A549 (cell line): ENCODE measurements at regions not wholly inside any gene's neighbourhood (a gene's known extent, or its start where the extent isn't known, plus 50 kb on each side); places are given as distances from the start of the nearest gene placed in this dataset.
A peak's percentile ranks its signal among the peaks of the same experiment; 100 is the strongest.

Source experiments
- ATAC-seq, 2 experiments: fragments of 200-7000 bp in 1 of 2; fragments of >200 bp in 1 of 2; cut with Nextera tagmentation in 1 of 2; cut with Tn5 transposase in 1 of 2; 3 replicates each; pipeline versions ENCODE4 v1.8.0 to v1.9.1; 2018 to 2020; ENCODE audit warnings: mild to moderate bottlenecking in 1 of 2, moderate library complexity in 1 of 2
- CTCF ChIA-PET: fragments of 300-600 bp; sonication (Branson Sonifier 250); formaldehyde crosslinking; extraction: SDS; loops from one replicate; lab custom pipeline; 2021; ENCODE audit warnings: antibody characterized with exemption, inconsistent platforms; lab: Yijun Ruan, JAX
- POLR2A ChIA-PET: fragments of 350-600 bp; formaldehyde crosslinking; extraction: SDS; loops from one replicate; lab custom pipeline; 2021; ENCODE audit warnings: antibody characterized with exemption, inconsistent platforms; lab: Yijun Ruan, JAX
- DNase-seq, 2 experiments: peaks; one replicate each; pipeline versions ENCODE4 v3.0.0 to v3.0.0-alpha.2; 2011 to 2016; ENCODE audit warnings: low read depth in 1 of 2, low spot score in 1 of 2
- FAIRE-seq: peaks from 2 replicates; lab custom pipeline; 2011; peaks lifted over from hg19 to GRCh38; lab: Jason Lieb, UNC
- H3K27ac ChIP-seq, 2 experiments: fragments of >200 bp; sonication (Bioruptor Twin); formaldehyde crosslinking; 3 replicates each; pipeline ENCODE4 v1.5.1; 2016 to 2017
- H3K4me1 ChIP-seq: fragments of >200 bp; sonication (Bioruptor Twin); formaldehyde crosslinking; 3 replicates; pipeline ENCODE4 v1.6.1; 2016
- H3K4me2 ChIP-seq: fragments of >200 bp; sonication (Bioruptor Twin); formaldehyde crosslinking; 3 replicates; pipeline ENCODE4 v1.6.1; 2016
- H3K4me3 ChIP-seq: fragments of >200 bp; sonication (Bioruptor Twin); formaldehyde crosslinking; 3 replicates; pipeline ENCODE4 v1.5.1; 2016
- H3K9me3 ChIP-seq: fragments of >200 bp; sonication (Bioruptor Twin); formaldehyde crosslinking; 3 replicates; pipeline ENCODE4 v1.6.1; 2016
- CBX2 ChIP-seq: fragments of 200-600 bp; sonication (generic); IDR thresholded peaks from 2 replicates; pipeline ENCODE4 v1.6.1; 2016; ENCODE audit warnings: low read depth, mild to moderate bottlenecking, borderline replicate concordance
- CEBPB ChIP-seq, 2 experiments: fragments of >200 bp in 1 of 2; sonication (Bioruptor Twin) in 1 of 2; formaldehyde crosslinking in 1 of 2; IDR thresholded peaks; 2 replicates each; pipeline ENCODE4 v1.6.1; 2012 to 2016
- EHF ChIP-seq: fragments of 250-450 bp; sonication (Bioruptor Pico); IDR thresholded peaks from 2 replicates; pipeline ENCODE4 v1.5.0; 2020; ENCODE audit warnings: mild to moderate bottlenecking
- EP300 ChIP-seq, 2 experiments: fragments of >200 bp; sonication (Bioruptor Twin); formaldehyde crosslinking; IDR thresholded peaks; 2 replicates in 1 of 2; 3 replicates in 1 of 2; pipeline ENCODE4 v1.6.1; 2016 to 2017
- ESRRA ChIP-seq: fragments of 150-350 bp; IDR thresholded peaks from 2 replicates; pipeline ENCODE4 v1.6.1; 2014; ENCODE audit warnings: mild to moderate bottlenecking, low read length, borderline replicate concordance
- FOSL2 ChIP-seq, 2 experiments: fragments of 450-650 bp in 1 of 2; fragments of >200 bp in 1 of 2; sonication (Bioruptor Twin) in 1 of 2; formaldehyde crosslinking; IDR thresholded peaks; 2 replicates each; pipeline versions ENCODE4 v1.5.0 to v1.6.1; 2016 to 2020; ENCODE audit warnings: mild to moderate bottlenecking in 1 of 2, moderate library complexity in 1 of 2
- FOXS1 ChIP-seq: fragments of 250-450 bp; sonication (Bioruptor Pico); IDR thresholded peaks from 2 replicates; pipeline ENCODE4 v1.5.0; 2020; ENCODE audit warnings: mild to moderate bottlenecking, moderate library complexity
- HEYL ChIP-seq: fragments of 250-450 bp; sonication (Bioruptor Pico); IDR thresholded peaks from 2 replicates; pipeline ENCODE4 v1.8.0; 2021; ENCODE audit warnings: mild to moderate bottlenecking, moderate library complexity
- KDM1A ChIP-seq: fragments of 200-600 bp; sonication (generic); IDR thresholded peaks from 2 replicates; pipeline ENCODE4 v1.6.1; 2016; ENCODE audit warnings: low read depth, mild to moderate bottlenecking
- KDM5A ChIP-seq: fragments of 200-600 bp; sonication (generic); IDR thresholded peaks from 2 replicates; pipeline ENCODE4 v1.6.1; 2016; ENCODE audit warnings: antibody characterized with exemption, mild to moderate bottlenecking
- PHF8 ChIP-seq: fragments of 200-600 bp; sonication (generic); IDR thresholded peaks from 2 replicates; pipeline ENCODE4 v1.6.1; 2016; ENCODE audit warnings: low read depth, mild to moderate bottlenecking, antibody characterized with exemption, moderate library complexity, borderline replicate concordance
- POLR2AphosphoS2 ChIP-seq: conservative IDR thresholded peaks from 2 replicates; pipeline ENCODE4 v1.6.1; 2012; ENCODE audit warnings: low read length, improper control_type of control experiment, inconsistent platforms
- RAD21 ChIP-seq, 2 experiments: fragments of >200 bp in 1 of 2; sonication (Bioruptor Twin) in 1 of 2; formaldehyde crosslinking in 1 of 2; IDR thresholded peaks in 1 of 2; conservative IDR thresholded peaks in 1 of 2; 2 replicates in 1 of 2; 3 replicates in 1 of 2; pipeline ENCODE4 v1.6.1; 2012 to 2018; ENCODE audit warnings: inconsistent platforms in 1 of 2
- RCOR1 ChIP-seq: fragments of 150-350 bp; IDR thresholded peaks from 2 replicates; pipeline ENCODE4 v1.6.1; 2014; ENCODE audit warnings: antibody characterized with exemption, low read length, low read depth
- RFX5 ChIP-seq: fragments of 450-650 bp; IDR thresholded peaks from 2 replicates; pipeline ENCODE4 v1.7.1; 2014; ENCODE audit warnings: antibody characterized with exemption, mild to moderate bottlenecking, moderate library complexity
- SMC3 ChIP-seq: fragments of >200 bp; sonication (Bioruptor Twin); formaldehyde crosslinking; IDR thresholded peaks from 3 replicates; pipeline ENCODE4 v1.6.1; 2018; ENCODE audit warnings: inconsistent platforms
- SREBF2 ChIP-seq: fragments of 450-650 bp; IDR thresholded peaks from 2 replicates; pipeline ENCODE4 v1.6.1; 2014; ENCODE audit warnings: mild to moderate bottlenecking, moderate library complexity
- TFCP2L1 ChIP-seq: fragments of 250-450 bp; sonication (Bioruptor Pico); IDR thresholded peaks from 2 replicates; pipeline ENCODE4 v1.5.0; 2021; ENCODE audit warnings: mild to moderate bottlenecking
- TP53 ChIP-seq: fragments of 250-450 bp; sonication (Bioruptor Pico); IDR thresholded peaks from 2 replicates; pipeline ENCODE4 v1.5.0; 2021; ENCODE audit warnings: mild to moderate bottlenecking, moderate library complexity
- ZFP36 ChIP-seq: fragments of 450-650 bp; IDR thresholded peaks from 2 replicates; pipeline ENCODE4 v1.6.1; 2014; ENCODE audit warnings: borderline replicate concordance; ENCODE audit not compliant: partially characterized antibody
- ZSCAN20 ChIP-seq: fragments of 250-450 bp; sonication (Bioruptor Pico); IDR thresholded peaks from 2 replicates; pipeline ENCODE4 v1.8.0; 2022; ENCODE audit warnings: mild to moderate bottlenecking, moderate library complexity
- WGBS: methylation state at CpG from one replicate; pipeline ENCODE4 v1.1.6; 2017; ENCODE audit errors: missing lambda C conversion rate; 5-methylcytosine and 5-hydroxymethylcytosine counted together
- TF ChIP-seq, protein P1 (sequence below): IDR thresholded peaks from 2 replicates; pipeline ENCODE4 v1.6.1; 2012
- TF ChIP-seq, protein P2 (sequence below): fragments of 450-650 bp; IDR thresholded peaks from 2 replicates; pipeline ENCODE4 v1.6.1; 2014; ENCODE audit warnings: antibody characterized with exemption
- TF ChIP-seq, protein P3 (sequence below): fragments of 250-450 bp; sonication (Bioruptor Pico); IDR thresholded peaks from 2 replicates; pipeline ENCODE4 v1.5.0; 2021; ENCODE audit warnings: mild to moderate bottlenecking, moderate library complexity, borderline replicate concordance
- TF ChIP-seq, protein P4 (sequence below): fragments of >200 bp; sonication (Bioruptor Twin); formaldehyde crosslinking; IDR thresholded peaks from 3 replicates; pipeline ENCODE4 v1.5.1; 2016
- TF ChIP-seq, protein P5 (sequence below): fragments of 150-350 bp; IDR thresholded peaks from 2 replicates; pipeline ENCODE4 v1.6.1; 2014; ENCODE audit warnings: low read depth, mild to moderate bottlenecking, low read length

DNA sequence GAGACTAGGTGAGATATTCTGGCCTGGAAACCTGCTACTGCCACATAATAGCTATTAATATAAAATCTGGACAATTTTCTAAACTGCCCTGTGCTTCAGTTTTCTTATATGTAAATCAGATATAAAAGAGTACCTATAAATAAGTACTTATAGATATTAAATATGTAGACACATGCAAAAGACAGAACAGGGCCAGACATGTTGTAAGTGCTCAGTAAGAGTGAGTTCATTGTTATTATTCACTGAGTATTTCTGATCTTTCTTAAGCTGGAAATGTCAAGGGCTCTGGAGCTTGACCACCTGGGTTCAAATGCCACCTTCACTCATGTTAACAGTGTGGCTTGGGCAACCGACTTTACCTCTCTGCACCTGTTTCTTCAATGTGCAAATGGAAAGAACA lies 179.8 kb downstream of the GALC start:
- H3K4me1 ChIP-seq = no peaks in the 10 kb centered on the region
- TF ChIP-seq KDM5A = no peak
- TF ChIP-seq FOSL2 (IDR thresholded peaks at IDR 0.05) = no peak
- TF ChIP-seq FOSL2 (CRISPR knock-in tag; IDR thresholded peaks at IDR 0.05) = no peak
- TF ChIP-seq ZFP36 = no peak
- TF ChIP-seq FOXS1 (CRISPR knock-in tag) = no peak
- no peak for TF ChIP-seq CEBPB (IDR thresholded peaks at IDR 0.05)
- TF ChIP-seq, protein P1, sequence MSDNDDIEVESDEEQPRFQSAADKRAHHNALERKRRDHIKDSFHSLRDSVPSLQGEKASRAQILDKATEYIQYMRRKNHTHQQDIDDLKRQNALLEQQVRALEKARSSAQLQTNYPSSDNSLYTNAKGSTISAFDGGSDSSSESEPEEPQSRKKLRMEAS = no peak
- TF ChIP-seq HEYL (CRISPR knock-in tag) = no peak
- no peak for TF ChIP-seq ZSCAN20 (CRISPR knock-in tag)
- ATAC-seq (no peak), DNase-seq (no peak), FAIRE-seq (no peak)
- H3K4me2 ChIP-seq = no peak overlapping the region
- ChIA-PET CTCF (interaction anchor here (1.8 kb wide), 1 partner anchor 132 kb away, joined by 5 read pairs; no protein-coding TSS in a partner anchor), POLR2A (no interaction called here)
- no peak overlapping the region for H3K27ac ChIP-seq
- WGBS = 8% methylated on average over 1 of the region's 1 CpG
- H3K9me3 ChIP-seq = no peaks in the 10 kb centered on the region
- H3K4me3 ChIP-seq = no peak overlapping the region

DNA sequence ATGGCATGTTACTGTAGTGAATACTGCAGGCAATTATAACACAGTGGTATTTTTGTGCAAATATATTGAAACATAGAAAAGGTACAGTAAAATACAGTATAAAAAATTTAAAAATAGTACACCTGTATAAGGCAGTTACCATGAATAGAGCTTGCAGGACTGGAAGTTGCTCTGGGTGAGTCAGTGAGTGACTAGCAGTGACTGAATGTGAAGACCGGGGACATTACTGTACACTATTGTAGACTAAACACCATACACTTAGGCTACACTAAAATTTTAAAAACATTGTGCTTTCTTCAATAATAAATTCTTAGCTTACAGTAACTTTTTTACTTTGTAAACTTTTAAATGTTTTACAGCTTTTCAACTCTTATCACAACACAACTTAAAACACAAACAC lies 181.7 kb downstream of the GALC start:
- WGBS = 0% methylated on average over 1 of the region's 1 CpG
- Histone ChIP-seq H3K9me3 (no peaks in the 10 kb centered on the region), H3K4me3 (no peak overlapping the region), H3K4me1 (no peaks in the 10 kb centered on the region), H3K27ac (no peak overlapping the region), H3K4me2 (no peak overlapping the region)
- DNase-seq (no peak), ATAC-seq (no peak), FAIRE-seq (no peak)
- POLR2A ChIA-PET = no interaction called here
- CTCF ChIA-PET = no interaction called here
- TF ChIP-seq CBX2 = no peak

DNA sequence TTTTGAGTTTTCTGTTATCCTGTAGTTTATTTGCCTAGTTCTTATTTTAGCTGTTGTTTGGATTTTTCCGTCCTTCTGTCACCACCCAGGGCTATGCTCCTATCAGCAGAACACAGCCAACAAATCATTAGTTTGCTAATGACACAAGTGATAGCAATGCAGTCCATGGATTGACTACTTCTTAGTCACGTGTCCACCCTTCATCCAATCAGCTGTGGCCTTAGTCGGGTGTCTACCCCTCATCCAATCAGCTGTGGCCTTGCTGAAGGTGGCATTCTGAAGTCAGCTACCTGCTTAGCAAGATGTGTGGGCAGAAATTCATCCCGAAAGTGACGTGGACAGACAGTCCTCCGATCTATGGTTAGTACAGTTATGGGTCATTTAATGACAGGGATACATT lies 182.3 kb downstream of the GALC start:
- ATAC-seq (no peak), FAIRE-seq (no peak), DNase-seq (peak in 1 of 2 experiments; percentile 21)
- ChIA-PET CTCF (no interaction called here), POLR2A (no interaction called here)
- no peaks in the 10 kb centered on the region for H3K4me1 ChIP-seq
- no peak overlapping the region for H3K27ac ChIP-seq
- no peak overlapping the region for H3K4me2 ChIP-seq
- no peak for TF ChIP-seq TFCP2L1 (CRISPR knock-in tag)
- TF ChIP-seq RAD21 (conservative IDR thresholded peaks at IDR 0.05 in 1 of 2, IDR thresholded peaks at IDR 0.05 in 1 of 2) = no peak
- TF ChIP-seq, protein P2, sequence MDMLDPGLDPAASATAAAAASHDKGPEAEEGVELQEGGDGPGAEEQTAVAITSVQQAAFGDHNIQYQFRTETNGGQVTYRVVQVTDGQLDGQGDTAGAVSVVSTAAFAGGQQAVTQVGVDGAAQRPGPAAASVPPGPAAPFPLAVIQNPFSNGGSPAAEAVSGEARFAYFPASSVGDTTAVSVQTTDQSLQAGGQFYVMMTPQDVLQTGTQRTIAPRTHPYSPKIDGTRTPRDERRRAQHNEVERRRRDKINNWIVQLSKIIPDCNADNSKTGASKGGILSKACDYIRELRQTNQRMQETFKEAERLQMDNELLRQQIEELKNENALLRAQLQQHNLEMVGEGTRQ = peak; percentile 46; the same call in 1 of the 2 replicates
- TF ChIP-seq ZSCAN20 (CRISPR knock-in tag) = no peak
- no peak for TF ChIP-seq CBX2
- no peaks in the 10 kb centered on the region for H3K9me3 ChIP-seq
- WGBS = 20% methylated on average over 6 of the region's 6 CpGs
- H3K4me3 ChIP-seq = no peak overlapping the region

DNA sequence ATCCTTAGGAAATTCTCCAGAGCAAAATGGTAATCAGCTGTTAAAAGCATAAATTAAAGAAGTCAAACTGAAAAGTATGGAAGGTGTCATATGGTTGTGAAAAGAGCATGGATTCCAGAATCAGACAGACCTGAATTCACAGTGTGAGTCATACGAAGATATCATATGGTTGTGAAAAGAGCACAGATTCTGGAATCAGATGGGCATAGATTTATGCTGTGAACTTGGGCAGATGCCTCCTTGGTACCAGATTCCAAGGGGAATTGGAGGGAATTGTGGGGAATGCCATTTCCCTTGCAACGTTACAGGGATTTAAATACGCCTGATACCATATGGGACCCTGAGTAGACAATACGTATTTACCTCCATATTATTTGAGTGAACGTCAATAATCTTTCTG lies 183.7 kb downstream of the GALC start:
- 5% methylated on average over 5 of the region's 5 CpGs for WGBS
- Histone ChIP-seq H3K4me3 (no peak overlapping the region), H3K27ac (no peak overlapping the region), H3K4me2 (no peak overlapping the region), H3K4me1 (no peaks in the 10 kb centered on the region), H3K9me3 (no peaks in the 10 kb centered on the region)
- ATAC-seq = no peak
- FAIRE-seq = no peak
- CTCF ChIA-PET = no interaction called here
- no peak for DNase-seq
- POLR2A ChIA-PET = no interaction called here
- no peak for TF ChIP-seq SMC3
- TF ChIP-seq FOXS1 (CRISPR knock-in tag) = no peak
- TF ChIP-seq PHF8 = no peak
- TF ChIP-seq KDM1A = no peak
- TF ChIP-seq TFCP2L1 (CRISPR knock-in tag) = no peak
- TF ChIP-seq, protein P3, sequence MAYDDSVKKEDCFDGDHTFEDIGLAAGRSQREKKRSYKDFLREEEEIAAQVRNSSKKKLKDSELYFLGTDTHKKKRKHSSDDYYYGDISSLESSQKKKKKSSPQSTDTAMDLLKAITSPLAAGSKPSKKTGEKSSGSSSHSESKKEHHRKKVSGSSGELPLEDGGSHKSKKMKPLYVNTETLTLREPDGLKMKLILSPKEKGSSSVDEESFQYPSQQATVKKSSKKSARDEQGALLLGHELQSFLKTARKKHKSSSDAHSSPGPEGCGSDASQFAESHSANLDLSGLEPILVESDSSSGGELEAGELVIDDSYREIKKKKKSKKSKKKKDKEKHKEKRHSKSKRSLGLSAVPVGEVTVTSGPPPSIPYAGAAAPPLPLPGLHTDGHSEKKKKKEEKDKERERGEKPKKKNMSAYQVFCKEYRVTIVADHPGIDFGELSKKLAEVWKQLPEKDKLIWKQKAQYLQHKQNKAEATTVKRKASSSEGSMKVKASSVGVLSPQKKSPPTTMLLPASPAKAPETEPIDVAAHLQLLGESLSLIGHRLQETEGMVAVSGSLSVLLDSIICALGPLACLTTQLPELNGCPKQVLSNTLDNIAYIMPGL (CRISPR knock-in tag) = no peak
- TF ChIP-seq, protein P4, sequence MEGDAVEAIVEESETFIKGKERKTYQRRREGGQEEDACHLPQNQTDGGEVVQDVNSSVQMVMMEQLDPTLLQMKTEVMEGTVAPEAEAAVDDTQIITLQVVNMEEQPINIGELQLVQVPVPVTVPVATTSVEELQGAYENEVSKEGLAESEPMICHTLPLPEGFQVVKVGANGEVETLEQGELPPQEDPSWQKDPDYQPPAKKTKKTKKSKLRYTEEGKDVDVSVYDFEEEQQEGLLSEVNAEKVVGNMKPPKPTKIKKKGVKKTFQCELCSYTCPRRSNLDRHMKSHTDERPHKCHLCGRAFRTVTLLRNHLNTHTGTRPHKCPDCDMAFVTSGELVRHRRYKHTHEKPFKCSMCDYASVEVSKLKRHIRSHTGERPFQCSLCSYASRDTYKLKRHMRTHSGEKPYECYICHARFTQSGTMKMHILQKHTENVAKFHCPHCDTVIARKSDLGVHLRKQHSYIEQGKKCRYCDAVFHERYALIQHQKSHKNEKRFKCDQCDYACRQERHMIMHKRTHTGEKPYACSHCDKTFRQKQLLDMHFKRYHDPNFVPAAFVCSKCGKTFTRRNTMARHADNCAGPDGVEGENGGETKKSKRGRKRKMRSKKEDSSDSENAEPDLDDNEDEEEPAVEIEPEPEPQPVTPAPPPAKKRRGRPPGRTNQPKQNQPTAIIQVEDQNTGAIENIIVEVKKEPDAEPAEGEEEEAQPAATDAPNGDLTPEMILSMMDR = no peak
- no peak for TF ChIP-seq TP53 (CRISPR knock-in tag)
- no peak for TF ChIP-seq SREBF2
- no peak for TF ChIP-seq EP300 (IDR thresholded peaks at IDR 0.05)
- no peak for TF ChIP-seq RCOR1
- no peak for TF ChIP-seq ESRRA
- TF ChIP-seq RFX5 = no peak
- no peak for TF ChIP-seq POLR2AphosphoS2
- no peak for TF ChIP-seq CEBPB (IDR thresholded peaks at IDR 0.05)
- no peak for TF ChIP-seq EHF
- TF ChIP-seq, protein P5, sequence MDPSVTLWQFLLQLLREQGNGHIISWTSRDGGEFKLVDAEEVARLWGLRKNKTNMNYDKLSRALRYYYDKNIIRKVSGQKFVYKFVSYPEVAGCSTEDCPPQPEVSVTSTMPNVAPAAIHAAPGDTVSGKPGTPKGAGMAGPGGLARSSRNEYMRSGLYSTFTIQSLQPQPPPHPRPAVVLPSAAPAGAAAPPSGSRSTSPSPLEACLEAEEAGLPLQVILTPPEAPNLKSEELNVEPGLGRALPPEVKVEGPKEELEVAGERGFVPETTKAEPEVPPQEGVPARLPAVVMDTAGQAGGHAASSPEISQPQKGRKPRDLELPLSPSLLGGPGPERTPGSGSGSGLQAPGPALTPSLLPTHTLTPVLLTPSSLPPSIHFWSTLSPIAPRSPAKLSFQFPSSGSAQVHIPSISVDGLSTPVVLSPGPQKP = no peak
